ENCODE measurements at regions not wholly inside any gene's neighbourhood (a gene's known extent, or its start where the extent isn't known, plus 50 kb on each side); places are given as distances from the start of the nearest gene placed in this dataset.

GRCh38 chr9:565528-565927, 276.0 kb upstream of the DMRT1 start:
- no peaks in the 10 kb centered on the region for H3K4me1 Mint-ChIP-seq (ENCODE audit: low read depth)
- no peak overlapping the region for H3K27ac Mint-ChIP-seq
- no peaks in the 10 kb centered on the region for H3K36me3 Mint-ChIP-seq (ENCODE audit: low read depth)
- no peak for ATAC-seq (ENCODE audit: poor library complexity)
- no peaks in the 10 kb centered on the region for H3K9me3 Mint-ChIP-seq
- peaks cover 31% of the 10 kb centered on the region for H3K27me3 Mint-ChIP-seq
- Histone ChIP-seq H3K4me3 (ENCODE audit: low read length) (no peak overlapping the region), H3K27me3 (ENCODE audit: control insufficient read depth in 1 of 2, insufficient read depth in 2 of 2, low read length in 2 of 2) (peaks cover 0 to 2% of the 10 kb centered on the region in 2 experiments), H3K36me3 (ENCODE audit: insufficient read depth, low read length) (no peaks in the 10 kb centered on the region), H3K27ac (ENCODE audit: low read depth in 1 of 2, low read length in 2 of 2) (no peak overlapping the region), H3K4me1 (ENCODE audit: insufficient read depth, low read length) (no peaks in the 10 kb centered on the region), H3K9me3 (ENCODE audit: control insufficient read depth in 1 of 2, insufficient read depth in 1 of 2, low read length in 2 of 2) (no peaks in the 10 kb centered on the region)
- intact Hi-C loops (cut with DNase I, micrococcal nuclease), result no loop called here
- no peak for DNase-seq
- H3K4me3 Mint-ChIP-seq, result no peak overlapping the region
- ChIA-PET POLR2A (no interaction called here), CTCF (no interaction called here)
- TF ChIP-seq CTCF (IDR thresholded peaks at IDR 0.05), result no peak

GRCh38 chr9:567128-567746, 274.3 kb upstream of the DMRT1 start:
- no peaks in the 10 kb centered on the region for H3K9me3 Mint-ChIP-seq
- TF ChIP-seq CTCF (IDR thresholded peaks at IDR 0.05), result no peak
- peaks cover 0 to 2% of the 10 kb centered on the region in 2 experiments for H3K27me3 ChIP-seq (ENCODE audit: control insufficient read depth in 1 of 2, insufficient read depth in 2 of 2, low read length in 2 of 2)
- intact Hi-C loops (cut with DNase I, micrococcal nuclease), result no loop called here
- H3K36me3 ChIP-seq (ENCODE audit: insufficient read depth, low read length), result no peaks in the 10 kb centered on the region
- no peak overlapping the region for H3K4me3 ChIP-seq (ENCODE audit: low read length)
- H3K4me1 Mint-ChIP-seq (ENCODE audit: low read depth), result no peaks in the 10 kb centered on the region
- no peaks in the 10 kb centered on the region for H3K9me3 ChIP-seq (ENCODE audit: control insufficient read depth in 1 of 2, insufficient read depth in 1 of 2, low read length in 2 of 2)
- peak in 1 of 14 experiments; percentile 5 for DNase-seq
- no peaks in the 10 kb centered on the region for H3K36me3 Mint-ChIP-seq (ENCODE audit: low read depth)
- ATAC-seq (ENCODE audit: poor library complexity), result no peak
- H3K4me3 Mint-ChIP-seq, result no peak overlapping the region
- peaks cover 31% of the 10 kb centered on the region for H3K27me3 Mint-ChIP-seq
- ChIA-PET POLR2A (no interaction called here), CTCF (no interaction called here)
- H3K27ac ChIP-seq (ENCODE audit: low read depth in 1 of 2, low read length in 2 of 2), result no peak overlapping the region
- H3K4me1 ChIP-seq (ENCODE audit: insufficient read depth, low read length), result no peaks in the 10 kb centered on the region
- no peak overlapping the region for H3K27ac Mint-ChIP-seq

DNA sequence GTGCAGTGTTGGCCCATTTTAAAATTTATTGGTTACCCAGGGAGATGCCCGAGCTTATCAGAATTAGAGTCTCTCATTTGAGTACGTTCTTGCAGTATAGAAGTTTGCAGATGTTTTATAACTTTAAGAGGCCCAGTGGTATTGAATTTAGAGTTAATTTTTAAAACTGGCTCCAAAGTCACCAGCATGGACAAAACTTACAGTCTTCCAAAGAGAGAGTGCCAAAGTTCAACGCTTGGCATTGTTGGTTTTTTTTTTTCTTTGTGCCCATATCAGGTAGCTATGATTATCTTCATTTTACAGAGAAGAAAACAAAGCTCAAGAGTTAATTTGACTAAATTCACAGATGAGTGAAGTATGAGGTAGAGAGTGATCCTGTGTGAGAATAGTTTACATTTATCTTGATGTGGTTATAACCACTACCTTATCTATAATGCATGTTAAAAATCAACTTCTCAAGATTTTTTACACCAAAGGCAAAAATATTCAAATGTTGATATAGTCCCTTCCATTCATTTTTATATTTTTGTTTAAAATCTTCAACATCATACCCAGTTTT, 273.7 kb upstream of the DMRT1 start:
- TF ChIP-seq CTCF (IDR thresholded peaks at IDR 0.05), result no peak
- H3K4me1 Mint-ChIP-seq (ENCODE audit: low read depth), result no peaks in the 10 kb centered on the region
- H3K27ac ChIP-seq (ENCODE audit: low read depth in 1 of 2, low read length in 2 of 2), result no peak overlapping the region
- no peak overlapping the region for H3K4me3 ChIP-seq (ENCODE audit: low read length)
- POLR2A ChIA-PET, result no interaction called here
- no peaks in the 10 kb centered on the region for H3K9me3 Mint-ChIP-seq
- no peak overlapping the region for H3K4me3 Mint-ChIP-seq
- ATAC-seq (ENCODE audit: poor library complexity), result no peak
- H3K9me3 ChIP-seq (ENCODE audit: control insufficient read depth in 1 of 2, insufficient read depth in 1 of 2, low read length in 2 of 2), result no peaks in the 10 kb centered on the region
- H3K27me3 Mint-ChIP-seq, result peaks cover 31% of the 10 kb centered on the region
- CTCF ChIA-PET, result interaction anchor here (0.7 kb wide), 1 partner anchor 144 kb away, joined by 3 read pairs; no protein-coding TSS in a partner anchor
- no peaks in the 10 kb centered on the region for H3K36me3 ChIP-seq (ENCODE audit: insufficient read depth, low read length)
- no peaks in the 10 kb centered on the region for H3K4me1 ChIP-seq (ENCODE audit: insufficient read depth, low read length)
- intact Hi-C loops (cut with DNase I, micrococcal nuclease), result no loop called here
- no peak overlapping the region for H3K27ac Mint-ChIP-seq
- peaks cover 0 to 2% of the 10 kb centered on the region in 2 experiments for H3K27me3 ChIP-seq (ENCODE audit: control insufficient read depth in 1 of 2, insufficient read depth in 2 of 2, low read length in 2 of 2)
- DNase-seq, result no peak
- no peaks in the 10 kb centered on the region for H3K36me3 Mint-ChIP-seq (ENCODE audit: low read depth)
